Liver (tissue), 8 donors: ENCODE measurements at regions not wholly inside any gene's neighbourhood (a gene's known extent, or its start where the extent isn't known, plus 50 kb on each side); places are given as distances from the start of the nearest gene placed in this dataset.

Experiments used
- DNase-seq: peaks from one replicate; pipeline ENCODE4 v3.0.0-alpha.2; 2017; ENCODE audit warnings: low spot score
- H3K27ac ChIP-seq, 2 donors: one replicate each; pipeline ENCODE4 v1.7.0; 2013; ENCODE audit warnings: inconsistent platforms in 2 of 2, low read length in 2 of 2, control low read depth in 1 of 2, low read depth in 1 of 2, mild to moderate bottlenecking in 1 of 2
- H3K27me3 ChIP-seq, 4 donors: one replicate each; pipeline versions ENCODE4 v1.6.1 to v1.7.0; 2013; ENCODE audit warnings: low read length in 3 of 4, inconsistent platforms in 1 of 4, mild to moderate bottlenecking in 1 of 4, moderate library complexity in 1 of 4; ENCODE audit not compliant: control insufficient read depth in 4 of 4, insufficient read depth in 4 of 4
- H3K36me3 ChIP-seq, 4 donors: one replicate each; pipeline versions ENCODE4 v1.6.1 to v1.7.0; 2013; ENCODE audit warnings: low read length in 3 of 4, mild to moderate bottlenecking in 3 of 4, low read depth in 1 of 4, moderate library complexity in 1 of 4; ENCODE audit not compliant: control insufficient read depth in 4 of 4, insufficient read depth in 3 of 4
- H3K4me1 ChIP-seq, 4 donors: one replicate each; pipeline versions ENCODE4 v1.6.1 to v1.7.0; 2013; ENCODE audit warnings: low read length in 3 of 4, mild to moderate bottlenecking in 3 of 4, moderate library complexity in 1 of 4; ENCODE audit not compliant: control insufficient read depth in 4 of 4, insufficient read depth in 4 of 4
- H3K4me3 ChIP-seq, 3 donors: one replicate each; pipeline versions ENCODE4 v1.6.1 to v1.7.0; 2013; ENCODE audit warnings: low read length in 3 of 3, control low read depth in 1 of 3, low read depth in 1 of 3, mild to moderate bottlenecking in 1 of 3
- H3K9ac ChIP-seq, 2 donors: one replicate each; pipeline ENCODE4 v1.7.0; 2013; ENCODE audit warnings: low read length in 2 of 2, mild to moderate bottlenecking in 2 of 2, moderate library complexity in 2 of 2, control low read depth in 1 of 2, low read depth in 1 of 2
- H3K9me3 ChIP-seq, 4 donors: one replicate each; pipeline versions ENCODE4 v1.6.1 to v1.7.0; 2013; ENCODE audit warnings: low read length in 3 of 4; ENCODE audit not compliant: control insufficient read depth in 4 of 4
- ATF3 ChIP-seq: IDR thresholded peaks from 2 replicates; pipeline ENCODE4 v1.6.1; 2016; ENCODE audit warnings: antibody characterized with exemption
- CTCF ChIP-seq: fragments of 150-350 bp; IDR thresholded peaks from 2 replicates; pipeline ENCODE4 v1.5.1; 2017; ENCODE audit warnings: improper control_type of control experiment, low read depth, low read length; ENCODE audit not compliant: missing input control
- EGR1 ChIP-seq, 2 donors: IDR thresholded peaks; 2 replicates each; pipeline ENCODE4 v1.6.1; 2016 to 2018; ENCODE audit warnings: antibody characterized with exemption in 2 of 2, low read depth in 2 of 2
- FOXA1 ChIP-seq: IDR thresholded peaks from 2 replicates; pipeline ENCODE4 v1.6.1; 2016; ENCODE audit warnings: antibody characterized with exemption
- GABPA ChIP-seq, 2 donors: IDR thresholded peaks in 1 of 2; conservative IDR thresholded peaks in 1 of 2; 2 replicates each; pipeline ENCODE4 v1.6.1; 2016; ENCODE audit warnings: antibody characterized with exemption in 2 of 2, mild to moderate bottlenecking in 1 of 2, moderate library complexity in 1 of 2
- HNF4A ChIP-seq, 2 donors: conservative IDR thresholded peaks; 2 replicates each; pipeline ENCODE4 v1.6.1; 2016; ENCODE audit warnings: antibody characterized with exemption in 2 of 2, mild to moderate bottlenecking in 2 of 2
- HNF4G ChIP-seq: IDR thresholded peaks from 2 replicates; pipeline ENCODE4 v1.6.1; 2016; ENCODE audit warnings: antibody characterized with exemption
- MAX ChIP-seq: IDR thresholded peaks from 2 replicates; pipeline ENCODE4 v1.6.1; 2016; ENCODE audit warnings: antibody characterized with exemption
- NR2F2 ChIP-seq: IDR thresholded peaks from 2 replicates; pipeline ENCODE4 v1.6.1; 2016; ENCODE audit warnings: antibody characterized with exemption
- RAD21 ChIP-seq, 2 donors: IDR thresholded peaks; 2 replicates each; pipeline ENCODE4 v1.6.1; 2016; ENCODE audit warnings: antibody characterized with exemption in 2 of 2, mild to moderate bottlenecking in 2 of 2
- REST ChIP-seq: IDR thresholded peaks from 2 replicates; pipeline ENCODE4 v1.6.1; 2016; ENCODE audit warnings: antibody characterized with exemption, mild to moderate bottlenecking
- RXRA ChIP-seq, 2 donors: IDR thresholded peaks; 2 replicates each; pipeline ENCODE4 v1.6.1; 2017 to 2018; ENCODE audit warnings: antibody characterized with exemption in 2 of 2, mild to moderate bottlenecking in 1 of 2
- SP1 ChIP-seq: IDR thresholded peaks from 2 replicates; pipeline ENCODE4 v1.6.1; 2018; ENCODE audit warnings: antibody characterized with exemption, mild to moderate bottlenecking
- TAF1 ChIP-seq: conservative IDR thresholded peaks from 2 replicates; pipeline ENCODE4 v1.6.1; 2016; ENCODE audit warnings: antibody characterized with exemption, mild to moderate bottlenecking
- YY1 ChIP-seq: IDR thresholded peaks from 2 replicates; pipeline ENCODE4 v1.6.1; 2016; ENCODE audit warnings: antibody characterized with exemption, mild to moderate bottlenecking
- ZBTB33 ChIP-seq: IDR thresholded peaks from 2 replicates; pipeline ENCODE4 v1.6.1; 2016; ENCODE audit warnings: antibody characterized with exemption
- WGBS: extraction: QIAGEN DNeasy Blood & Tissue Kit; methylation state at CpG from one replicate; pipeline ENCODE4 v1.1.7; 2013; 5-methylcytosine and 5-hydroxymethylcytosine counted together
- donor health status: healthy.
- donor health status: healthy.
- donor health status: healthy.
- donor health status: healthy.
- donor health status: healthy.

GRCh38 chr9:135392511-135392910, 87.1 kb upstream of the PPP1R26 start:
- Histone ChIP-seq H3K36me3 (no peaks in the 10 kb centered on the region), H3K4me1 (no peaks in the 10 kb centered on the region), H3K27ac (no peak overlapping the region), H3K9ac (no peak overlapping the region), H3K9me3 (peaks cover 0 to 8% (median 2%) of the 10 kb centered on the region in 4 donors), H3K4me3 (no peak overlapping the region), H3K27me3 (no peaks in the 10 kb centered on the region)
- WGBS: 67% methylated on average over 9 of the region's 9 CpGs
- no peak for DNase-seq
- TF ChIP-seq NR2F2 (no peak), RAD21 (IDR thresholded peaks at IDR 0.05) (no peak), HNF4A (conservative IDR thresholded peaks at IDR 0.05) (no peak), ZBTB33 (no peak), TAF1 (no peak)

- H3K27me3 ChIP-seq: no peaks in the 10 kb centered on the region
- no peaks in the 10 kb centered on the region for H3K36me3 ChIP-seq
- H3K4me3 ChIP-seq: no peak overlapping the region
- no peak overlapping the region for H3K9ac ChIP-seq
- no peak for DNase-seq
- WGBS: 74% methylated on average over 7 of the region's 7 CpGs
- no peak overlapping the region for H3K27ac ChIP-seq
- H3K9me3 ChIP-seq: peaks cover 0 to 8% (median 2%) of the 10 kb centered on the region in 4 donors
- no peak for TF ChIP-seq HNF4G
- no peak for TF ChIP-seq FOXA1
- no peak for TF ChIP-seq CTCF
- no peak for TF ChIP-seq RXRA (IDR thresholded peaks at IDR 0.05)
- TF ChIP-seq GABPA (IDR thresholded peaks at IDR 0.05 in 1 of 2, conservative IDR thresholded peaks at IDR 0.05 in 1 of 2): no peak
- TF ChIP-seq EGR1 (IDR thresholded peaks at IDR 0.05; ENCODE audit: low read depth in 2 of 2): no peak
- TF ChIP-seq MAX: no peak
- TF ChIP-seq ATF3: no peak
- TF ChIP-seq TAF1: no peak
- TF ChIP-seq HNF4A (conservative IDR thresholded peaks at IDR 0.05): no peak
- no peak for TF ChIP-seq NR2F2
- no peak for TF ChIP-seq YY1
- no peak for TF ChIP-seq SP1
- TF ChIP-seq REST: no peak
- TF ChIP-seq RAD21 (IDR thresholded peaks at IDR 0.05): no peak
- no peak for TF ChIP-seq ZBTB33
- no peaks in the 10 kb centered on the region for H3K4me1 ChIP-seq
These were observed 85.5 kb upstream of the PPP1R26 start for GRCh38 chr9:135394131-135394530.
